H1 (cell line): ENCODE measurements at regions not wholly inside any gene's neighbourhood (a gene's known extent, or its start where the extent isn't known, plus 50 kb on each side); places are given as distances from the start of the nearest gene placed in this dataset.

Experiments used
- CTCF ChIA-PET: fragments of 300-600 bp; sonication (Branson Sonifier 250); formaldehyde crosslinking; loops from one replicate; lab custom pipeline; 2021; ENCODE audit not compliant: partially characterized antibody; lab: Charles Lee
- POLR2A ChIA-PET: fragments of 300-600 bp; sonication (Branson Sonifier 250); formaldehyde crosslinking; loops from one replicate; lab custom pipeline; 2021; ENCODE audit warnings: inconsistent platforms; ENCODE audit not compliant: partially characterized antibody; lab: Charles Lee
- DNase-seq, 2 experiments: peaks; one replicate each; pipeline versions ENCODE4 v3.0.0 to v3.0.0-alpha.2; 2010 to 2022; ENCODE audit warnings: low spot score in 2 of 2, low read depth in 1 of 2, mixed read lengths in 1 of 2
- FAIRE-seq: peaks from 2 replicates; lab custom pipeline; 2011; peaks lifted over from hg19 to GRCh38; lab: Jason Lieb, UNC
- H2AFZ ChIP-seq: 2 replicates; pipeline ENCODE4 v1.8.1; 2012; ENCODE audit warnings: low read length, inconsistent platforms
- H2AK5ac ChIP-seq: 2 replicates; pipeline ENCODE4 v1.6.1; 2013; ENCODE audit warnings: low read depth, low read length
- H2BK120ac ChIP-seq: replicated peaks from 2 replicates; pipeline ENCODE3; 2013; ENCODE audit warnings: low read depth, low read length, inconsistent platforms
- H2BK12ac ChIP-seq: 2 replicates; pipeline ENCODE4 v1.6.1; 2013; ENCODE audit warnings: low read depth, low read length
- H2BK15ac ChIP-seq: 2 replicates; pipeline ENCODE4 v1.6.1; 2013; ENCODE audit warnings: low read length
- H2BK20ac ChIP-seq: 2 replicates; pipeline ENCODE4 v1.6.1; 2013; ENCODE audit warnings: low read length
- H2BK5ac ChIP-seq: 2 replicates; pipeline ENCODE4 v1.6.1; 2013; ENCODE audit warnings: low read depth, low read length
- H3K14ac ChIP-seq: 2 replicates; pipeline ENCODE4 v1.6.1; 2013; ENCODE audit warnings: inconsistent platforms; ENCODE audit not compliant: insufficient read length
- H3K18ac ChIP-seq: 2 replicates; pipeline ENCODE4 v1.6.1; 2013; ENCODE audit warnings: low read length; ENCODE audit errors: extremely low read depth
- H3K23ac ChIP-seq: 2 replicates; pipeline ENCODE4 v1.6.1; 2013; ENCODE audit warnings: inconsistent platforms; ENCODE audit not compliant: insufficient read length
- H3K23me2 ChIP-seq: 2 replicates; pipeline ENCODE4 v1.6.1; 2013; ENCODE audit warnings: low read depth, low read length
- H3K27ac ChIP-seq: 2 replicates; pipeline ENCODE4 v1.6.1; 2011; ENCODE audit warnings: low read depth, low read length, inconsistent platforms
- H3K27me3 ChIP-seq, 4 experiments: replicated peaks in 1 of 4; 1 replicate in 1 of 4; 2 replicates in 3 of 4; pipeline versions ENCODE4 v1.6.1 to v1.8.1; 2011 to 2013; ENCODE audit warnings: low read length in 3 of 4, mild to moderate bottlenecking in 3 of 4, inconsistent platforms in 2 of 4, mixed read lengths in 2 of 4, moderate library complexity in 1 of 4; ENCODE audit not compliant: control insufficient read depth in 3 of 4, insufficient read depth in 3 of 4; ENCODE audit errors: extremely low read depth in 1 of 4
- H3K36me3 ChIP-seq, 4 experiments: 2 replicates each; pipeline versions ENCODE4 v1.6.1 to v1.8.1; 2011 to 2013; ENCODE audit warnings: mild to moderate bottlenecking in 4 of 4, low read length in 3 of 4, moderate library complexity in 2 of 4, control low read depth in 1 of 4, inconsistent platforms in 1 of 4; ENCODE audit not compliant: insufficient read depth in 4 of 4, control insufficient read depth in 2 of 4
- H3K4ac ChIP-seq: replicated peaks from 2 replicates; pipeline ENCODE3; 2013; ENCODE audit warnings: low read length, low read depth, mixed read lengths, inconsistent platforms; ENCODE audit not compliant: insufficient read length
- H3K4me1 ChIP-seq, 4 experiments: replicated peaks in 1 of 4; 1 replicate in 1 of 4; 2 replicates in 3 of 4; pipeline versions ENCODE4 v1.6.1 to v1.8.1; 2011 to 2013; ENCODE audit warnings: low read length in 3 of 4, inconsistent platforms in 2 of 4, mixed read lengths in 1 of 4; ENCODE audit not compliant: insufficient read depth in 4 of 4, control insufficient read depth in 3 of 4
- H3K4me2 ChIP-seq, 2 experiments: 2 replicates each; pipeline versions ENCODE4 v1.6.1 to v1.8.1; 2011 to 2013; ENCODE audit warnings: low read depth in 2 of 2, low read length in 2 of 2, control low read depth in 1 of 2, inconsistent platforms in 1 of 2, mild to moderate bottlenecking in 1 of 2; ENCODE audit not compliant: insufficient read depth in 1 of 2
- H3K4me3 ChIP-seq, 4 experiments: fragments of 200-600, 300-600 bp in 1 of 4; sonication (generic), shearing (Covaris generic), sonication (Bioruptor Twin) in 1 of 4; 2 replicates each; pipeline versions ENCODE4 v1.5.1 to v1.8.1; 2011 to 2016; ENCODE audit warnings: low read length in 4 of 4, low read depth in 3 of 4, control low read depth in 2 of 4, inconsistent platforms in 2 of 4, mild to moderate bottlenecking in 2 of 4, mixed read lengths in 1 of 4, moderate library complexity in 1 of 4; ENCODE audit not compliant: insufficient read depth in 2 of 4; ENCODE audit errors: extremely low read depth in 1 of 4
- H3K56ac ChIP-seq: replicated peaks from 2 replicates; pipeline ENCODE3; 2013; ENCODE audit warnings: low read depth, mild to moderate bottlenecking, mixed read lengths, low read length, inconsistent platforms; ENCODE audit not compliant: insufficient read length
- H3K79me1 ChIP-seq: 2 replicates; pipeline ENCODE4 v1.6.1; 2013; ENCODE audit warnings: low read depth, low read length, control low read depth
- H3K79me2 ChIP-seq, 2 experiments: 2 replicates each; pipeline versions ENCODE4 v1.6.1 to v1.8.1; 2012 to 2013; ENCODE audit warnings: low read length in 2 of 2, mild to moderate bottlenecking in 2 of 2, inconsistent platforms in 1 of 2; ENCODE audit not compliant: insufficient read depth in 2 of 2, control insufficient read depth in 1 of 2
- H3K9ac ChIP-seq, 4 experiments: replicated peaks in 1 of 4; 1 replicate in 1 of 4; 2 replicates in 3 of 4; pipeline versions ENCODE4 v1.6.1 to v1.8.1; 2011 to 2013; ENCODE audit warnings: low read depth in 3 of 4, low read length in 3 of 4, control low read depth in 2 of 4, mild to moderate bottlenecking in 2 of 4, moderate library complexity in 2 of 4, inconsistent platforms in 1 of 4; ENCODE audit errors: extremely low read depth in 1 of 4
- H3K9me3 ChIP-seq, 2 experiments: 2 replicates each; pipeline versions ENCODE4 v1.6.1 to v1.8.1; 2012 to 2013; ENCODE audit warnings: mild to moderate bottlenecking in 2 of 2, moderate library complexity in 2 of 2, control low read depth in 1 of 2, inconsistent platforms in 1 of 2, low read depth in 1 of 2, low read length in 1 of 2, mixed read lengths in 1 of 2; ENCODE audit not compliant: insufficient read depth in 2 of 2
- H4K20me1 ChIP-seq, 2 experiments: replicated peaks in 1 of 2; 2 replicates each; pipeline versions ENCODE3 to v1.8.1; 2011 to 2013; ENCODE audit warnings: inconsistent platforms in 2 of 2, low read length in 2 of 2, mild to moderate bottlenecking in 1 of 2; ENCODE audit not compliant: insufficient read depth in 2 of 2, control insufficient read depth in 1 of 2
- H4K5ac ChIP-seq: 2 replicates; pipeline ENCODE4 v1.6.1; 2013; ENCODE audit warnings: low read length, low read depth, mixed read lengths, inconsistent platforms; ENCODE audit not compliant: insufficient read length
- H4K8ac ChIP-seq: 2 replicates; pipeline ENCODE4 v1.8.0; 2013; ENCODE audit warnings: mild to moderate bottlenecking, moderate library complexity, low read length, inconsistent platforms; ENCODE audit not compliant: insufficient read depth; ENCODE audit errors: extremely low read depth
- H4K91ac ChIP-seq: replicated peaks from 2 replicates; pipeline ENCODE3; 2013; ENCODE audit warnings: low read length, mixed read lengths, inconsistent platforms; ENCODE audit not compliant: insufficient read length
- BRCA1 ChIP-seq: IDR thresholded peaks from 2 replicates; pipeline ENCODE4 v1.6.1; 2012; ENCODE audit warnings: low read depth, low read length, improper control_type of control experiment
- EP300 ChIP-seq, 2 experiments: IDR thresholded peaks; 1 replicate in 1 of 2; 2 replicates in 1 of 2; pipeline ENCODE4 v1.6.1; 2011 to 2012; ENCODE audit warnings: low read depth in 2 of 2, low read length in 2 of 2, mild to moderate bottlenecking in 2 of 2, borderline replicate concordance in 1 of 2, inconsistent platforms in 1 of 2, moderate library complexity in 1 of 2
- GABPA ChIP-seq: IDR thresholded peaks from 2 replicates; pipeline ENCODE4 v1.6.1; 2011; ENCODE audit warnings: mild to moderate bottlenecking, low read length, moderate library complexity, borderline replicate concordance; ENCODE audit not compliant: insufficient read depth
- JUN ChIP-seq: IDR thresholded peaks from 2 replicates; pipeline ENCODE4 v1.6.1; 2011; ENCODE audit warnings: low read depth, mild to moderate bottlenecking, improper control_type of control experiment, low read length
- PHF8 ChIP-seq: fragments of 200-600 bp; sonication (generic); conservative IDR thresholded peaks from 2 replicates; pipeline ENCODE4 v1.7.1; 2012; ENCODE audit warnings: low read depth, mild to moderate bottlenecking, inconsistent platforms, low read length, moderate library complexity
- POU5F1 ChIP-seq: IDR thresholded peaks from 2 replicates; pipeline ENCODE4 v1.6.1; 2011; ENCODE audit warnings: low read depth, mild to moderate bottlenecking, low read length, moderate library complexity
- RFX5 ChIP-seq: IDR thresholded peaks from 2 replicates; pipeline ENCODE4 v1.6.1; 2011; ENCODE audit warnings: low read depth, low read length, improper control_type of control experiment, borderline replicate concordance
- SAP30 ChIP-seq: fragments of 300-600 bp; sonication (generic); IDR thresholded peaks from 2 replicates; pipeline ENCODE4 v1.7.1; 2012; ENCODE audit warnings: low read length, moderate library complexity, mild to moderate bottlenecking, inconsistent platforms; ENCODE audit not compliant: insufficient read depth, insufficient replicate concordance
- SIX5 ChIP-seq: IDR thresholded peaks from 2 replicates; pipeline ENCODE4 v1.6.1; 2011; ENCODE audit warnings: mild to moderate bottlenecking, low read depth, low read length
- SP4 ChIP-seq: IDR thresholded peaks from 2 replicates; pipeline ENCODE4 v1.6.1; 2012; ENCODE audit warnings: low read length, inconsistent platforms
- TBP ChIP-seq: IDR thresholded peaks from 2 replicates; pipeline ENCODE4 v1.6.1; 2011; ENCODE audit warnings: low read depth, low read length, improper control_type of control experiment
- USF2 ChIP-seq: IDR thresholded peaks from 2 replicates; pipeline ENCODE4 v1.6.1; 2011; ENCODE audit warnings: low read length, improper control_type of control experiment
- WGBS, 2 experiments: shearing (Covaris generic) in 1 of 2; methylation state at CpG; one replicate each; pipeline versions ENCODE4 v1.1.6 to v1.1.7; 2013 to 2015; ENCODE audit warnings: low lambda C conversion rate in 2 of 2, mixed read lengths in 2 of 2, inconsistent platforms in 1 of 2, low coverage in 1 of 2, missing lambda C conversion rate in 1 of 2; ENCODE audit not compliant: insufficient replicate concordance in 2 of 2, insufficient coverage in 1 of 2, insufficient read length in 1 of 2; ENCODE audit errors: extremely low coverage in 1 of 2, missing lambda C conversion rate in 1 of 2; 5-methylcytosine and 5-hydroxymethylcytosine counted together

DNA sequence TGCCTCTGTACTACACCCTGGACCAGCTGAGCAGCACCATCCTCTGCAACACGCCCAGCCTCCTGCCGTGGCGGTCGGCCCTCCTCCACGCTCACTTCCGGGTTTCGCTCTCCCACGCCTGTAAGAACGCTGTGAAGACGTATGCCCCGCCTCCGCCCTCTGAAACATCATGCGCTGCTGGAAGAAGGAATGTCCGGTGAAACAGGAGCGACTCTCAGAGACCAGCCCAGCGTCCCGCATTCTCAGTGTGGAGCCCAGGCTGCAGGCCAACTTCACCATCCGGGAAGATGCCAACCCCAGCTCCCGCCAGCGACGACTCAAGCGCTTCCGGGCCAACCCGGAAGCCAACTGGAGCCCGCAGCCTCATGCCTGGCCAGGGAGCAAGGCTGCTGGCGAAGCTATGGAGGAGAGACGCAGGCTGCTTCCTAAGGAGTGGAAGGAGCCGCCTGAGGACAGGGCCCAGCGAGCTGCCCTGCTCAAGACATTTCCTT is 186.1 kb upstream of the SLITRK2 start:
- DNase-seq (no peak), FAIRE-seq (no peak)
- Histone ChIP-seq H2AK5ac (no peak overlapping the region), H3K56ac (no peak overlapping the region), H3K14ac (no peak overlapping the region), H3K4me3 (no peak overlapping the region), H4K8ac (no peak overlapping the region), H4K5ac (no peak overlapping the region), H2BK5ac (no peak overlapping the region), H3K27ac (no peak overlapping the region), H3K23ac (no peak overlapping the region), H3K4me1 (no peaks in the 10 kb centered on the region), H3K18ac (no peak overlapping the region), H3K4ac (no peak overlapping the region), H4K20me1 (no peaks in the 10 kb centered on the region), H3K4me2 (no peak overlapping the region), H3K9me3 (no peaks in the 10 kb centered on the region), H3K9ac (no peak overlapping the region), H3K79me1 (no peaks in the 10 kb centered on the region), H4K91ac (no peak overlapping the region), H2BK120ac (no peak overlapping the region), H3K79me2 (no peaks in the 10 kb centered on the region), H2BK20ac (no peak overlapping the region), H2BK15ac (no peak overlapping the region), H3K27me3 (no peaks in the 10 kb centered on the region), H3K36me3 (no peaks in the 10 kb centered on the region), H2BK12ac (no peak overlapping the region), H3K23me2 (no peaks in the 10 kb centered on the region), H2AFZ (no peak overlapping the region)
- POLR2A ChIA-PET, result no interaction called here
- 89% methylated on average over 17 of the region's 29 CpGs; no CpG with 5 or more reads in 1 of the 2 experiments for WGBS, 2 experiments
- CTCF ChIA-PET, result no interaction called here
- TF ChIP-seq USF2 (no peak), SAP30 (no peak), TBP (no peak), JUN (no peak), GABPA (no peak), EP300 (IDR thresholded peaks at IDR 0.05; ENCODE audit: borderline replicate concordance in 1 of 2, low read depth in 2 of 2, low read length in 2 of 2) (no peak), PHF8 (no peak), SIX5 (no peak), SP4 (no peak), RFX5 (no peak), BRCA1 (no peak), POU5F1 (no peak)
